Spleen (tissue), 7 donors: ENCODE measurements at regions not wholly inside any gene's neighbourhood (a gene's known extent, or its start where the extent isn't known, plus 50 kb on each side); places are given as distances from the start of the nearest gene placed in this dataset.

ENCODE experiments used
- CTCF ChIP-seq, 11 experiments: fragments of 200-600 bp in 7 of 11; fragments of 450-650 bp in 4 of 11; sonication (generic) in 4 of 11; IDR thresholded peaks in 8 of 11; conservative IDR thresholded peaks in 3 of 11; 1 replicate in 7 of 11; 2 replicates in 4 of 11; pipeline versions ENCODE4 v1.4.0 to v1.8.0; 2016 to 2021; ENCODE audit warnings: antibody characterized with exemption in 11 of 11, inconsistent platforms in 4 of 11, mild to moderate bottlenecking in 1 of 11
- POLR2A ChIP-seq, 3 donors: fragments of 450-650 bp; IDR thresholded peaks; one replicate each; pipeline ENCODE4 v1.5.1; 2017; ENCODE audit warnings: antibody characterized with exemption in 3 of 3, mild to moderate bottlenecking in 1 of 3
- donor health status: DM: no; HTN: no; CAD: no; lungs with moderate emphysema.
- donor health status: DM: no; HTN: no; CAD: no.
- donor health status: DM: no; HTN: no; CAD: no.

- TF ChIP-seq CTCF (IDR thresholded peaks at IDR 0.05 in 8 of 11, conservative IDR thresholded peaks at IDR 0.05 in 3 of 11) (no peak), POLR2A (IDR thresholded peaks at IDR 0.05) (no peak)
Observed at GRCh38 chr17:71407981-71408380, 712.8 kb upstream of the SOX9 start.
